ENCODE measurements at regions not wholly inside any gene's neighbourhood (a gene's known extent, or its start where the extent isn't known, plus 50 kb on each side); places are given as distances from the start of the nearest gene placed in this dataset.
"Not testable (repeated sequence)": the region's sequence is repeated elsewhere in the genome, so short reads cannot be mapped to it uniquely, and the experiment has no call there.

GRCh38 chr2:236354973-236355595 is 90.9 kb upstream of the ASB18 start:
- peaks cover 0 to 4% (median 0%) of the 10 kb centered on the region in 3 donors for H3K27me3 ChIP-seq (ENCODE audit: control insufficient read depth in 3 of 3, insufficient read depth in 3 of 3, low read length in 3 of 3)
- H3K36me3 ChIP-seq (ENCODE audit: control insufficient read depth in 3 of 3, insufficient read depth in 3 of 3, low read length in 3 of 3), result no peaks in the 10 kb centered on the region
- H3K27ac ChIP-seq (ENCODE audit: low read depth, low read length), result no peak overlapping the region
- no peaks in the 10 kb centered on the region for H3K9me3 ChIP-seq (ENCODE audit: control insufficient read depth in 3 of 3, low read length in 3 of 3)
- H3K4me3 ChIP-seq (ENCODE audit: low read length in 3 of 3), result no peak overlapping the region
- no peaks in the 10 kb centered on the region for H3K4me1 ChIP-seq (ENCODE audit: control insufficient read depth in 3 of 3, insufficient read depth in 3 of 3, low read length in 3 of 3)
- H3K9ac ChIP-seq (ENCODE audit: low read depth in 1 of 3, low read length in 3 of 3), result no peak overlapping the region

- H3K4me1 ChIP-seq (ENCODE audit: control insufficient read depth in 3 of 3, insufficient read depth in 3 of 3, low read length in 3 of 3), result no peaks in the 10 kb centered on the region
- H3K36me3 ChIP-seq (ENCODE audit: control insufficient read depth in 3 of 3, insufficient read depth in 3 of 3, low read length in 3 of 3), result no peaks in the 10 kb centered on the region
- no peaks in the 10 kb centered on the region for H3K9me3 ChIP-seq (ENCODE audit: control insufficient read depth in 3 of 3, low read length in 3 of 3)
- H3K27me3 ChIP-seq (ENCODE audit: control insufficient read depth in 3 of 3, insufficient read depth in 3 of 3, low read length in 3 of 3), result no peaks in the 10 kb centered on the region
- no peak overlapping the region for H3K9ac ChIP-seq (ENCODE audit: low read depth in 1 of 3, low read length in 3 of 3)
- no peak overlapping the region for H3K27ac ChIP-seq (ENCODE audit: low read depth, low read length)
- H3K4me3 ChIP-seq (ENCODE audit: low read length in 3 of 3), result no peak overlapping the region
Measured at GRCh38 chr2:236355911-236356310, 91.7 kb upstream of the ASB18 start.

GRCh38 chr2:236356321-236356720 is 92.1 kb upstream of the ASB18 start:
- H3K27ac ChIP-seq (ENCODE audit: low read depth, low read length); H3K4me3 ChIP-seq (ENCODE audit: low read length in 3 of 3); H3K9me3 ChIP-seq (ENCODE audit: control insufficient read depth in 3 of 3, low read length in 3 of 3); H3K36me3 ChIP-seq (ENCODE audit: control insufficient read depth in 3 of 3, insufficient read depth in 3 of 3, low read length in 3 of 3); H3K4me1 ChIP-seq (ENCODE audit: control insufficient read depth in 3 of 3, insufficient read depth in 3 of 3, low read length in 3 of 3); H3K9ac ChIP-seq (ENCODE audit: low read depth in 1 of 3, low read length in 3 of 3); H3K27me3 ChIP-seq (ENCODE audit: control insufficient read depth in 3 of 3, insufficient read depth in 3 of 3, low read length in 3 of 3): not testable (repeated sequence)

DNA sequence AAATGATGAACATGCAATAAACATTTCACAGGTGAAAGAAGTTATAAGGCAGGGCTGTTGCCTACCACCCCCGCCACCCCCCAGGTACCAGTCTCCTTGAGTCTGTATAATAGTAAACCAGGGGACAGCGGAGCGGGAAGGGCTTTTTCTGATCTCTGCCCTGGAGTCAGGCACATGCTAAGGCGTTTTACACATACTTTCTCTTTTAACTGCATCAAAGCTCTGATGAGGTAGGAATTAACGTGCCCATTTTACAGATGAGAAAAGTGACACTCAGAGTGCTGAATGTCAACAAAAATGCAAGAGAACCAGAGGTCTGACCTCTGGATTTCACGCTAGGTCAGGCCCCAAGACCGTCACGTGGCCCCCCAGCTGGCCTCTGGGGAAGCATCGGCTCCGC is 94.3 kb upstream of the ASB18 start:
- not testable (repeated sequence) for H3K9me3 ChIP-seq (ENCODE audit: control insufficient read depth in 3 of 3, low read length in 3 of 3); H3K27ac ChIP-seq (ENCODE audit: low read depth, low read length); H3K4me1 ChIP-seq (ENCODE audit: control insufficient read depth in 3 of 3, insufficient read depth in 3 of 3, low read length in 3 of 3); H3K27me3 ChIP-seq (ENCODE audit: control insufficient read depth in 3 of 3, insufficient read depth in 3 of 3, low read length in 3 of 3); H3K36me3 ChIP-seq (ENCODE audit: control insufficient read depth in 3 of 3, insufficient read depth in 3 of 3, low read length in 3 of 3); H3K9ac ChIP-seq (ENCODE audit: low read depth in 1 of 3, low read length in 3 of 3); H3K4me3 ChIP-seq (ENCODE audit: low read length in 3 of 3)

- Histone ChIP-seq H3K27ac (ENCODE audit: low read depth, low read length) (no peak overlapping the region), H3K4me3 (ENCODE audit: low read length in 3 of 3) (no peak overlapping the region), H3K27me3 (ENCODE audit: control insufficient read depth in 3 of 3, insufficient read depth in 3 of 3, low read length in 3 of 3) (peaks cover 3 to 8% (median 5%) of the 10 kb centered on the region in 3 donors), H3K9ac (ENCODE audit: low read depth in 1 of 3, low read length in 3 of 3) (no peak overlapping the region), H3K9me3 (ENCODE audit: control insufficient read depth in 3 of 3, low read length in 3 of 3) (no peaks in the 10 kb centered on the region), H3K36me3 (ENCODE audit: control insufficient read depth in 3 of 3, insufficient read depth in 3 of 3, low read length in 3 of 3) (no peaks in the 10 kb centered on the region), H3K4me1 (ENCODE audit: control insufficient read depth in 3 of 3, insufficient read depth in 3 of 3, low read length in 3 of 3) (no peaks in the 10 kb centered on the region)
Measured at GRCh38 chr2:236359426-236360045, 95.3 kb upstream of the ASB18 start.

DNA sequence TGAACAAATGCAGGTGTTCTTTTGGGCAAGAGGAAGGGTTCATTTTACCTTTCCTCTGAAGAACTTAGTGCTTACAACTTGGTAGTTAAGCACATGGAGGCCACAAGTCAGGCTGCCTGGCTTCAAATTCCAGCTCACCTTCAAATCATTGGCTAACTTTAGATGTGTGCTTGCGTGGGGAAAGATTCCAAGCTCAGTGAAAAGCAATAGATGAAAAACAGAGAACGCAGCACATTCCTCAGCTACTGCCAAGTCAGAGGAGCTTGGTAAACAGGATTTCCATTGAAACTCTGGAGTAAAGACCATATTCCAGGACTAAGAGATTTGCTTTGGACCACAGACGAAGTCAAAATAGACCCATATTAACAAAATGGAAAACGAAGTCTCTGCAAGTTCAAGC is 96.3 kb upstream of the ASB18 start:
- H3K9ac ChIP-seq (ENCODE audit: low read depth in 1 of 3, low read length in 3 of 3), result no peak overlapping the region
- no peak overlapping the region for H3K4me3 ChIP-seq (ENCODE audit: low read length in 3 of 3)
- no peaks in the 10 kb centered on the region for H3K9me3 ChIP-seq (ENCODE audit: control insufficient read depth in 3 of 3, low read length in 3 of 3)
- H3K27me3 ChIP-seq (ENCODE audit: control insufficient read depth in 3 of 3, insufficient read depth in 3 of 3, low read length in 3 of 3), result peaks cover 3 to 8% (median 5%) of the 10 kb centered on the region in 3 donors
- no peak overlapping the region for H3K27ac ChIP-seq (ENCODE audit: low read depth, low read length)
- H3K4me1 ChIP-seq (ENCODE audit: control insufficient read depth in 3 of 3, insufficient read depth in 3 of 3, low read length in 3 of 3), result no peaks in the 10 kb centered on the region
- no peaks in the 10 kb centered on the region for H3K36me3 ChIP-seq (ENCODE audit: control insufficient read depth in 3 of 3, insufficient read depth in 3 of 3, low read length in 3 of 3)

DNA sequence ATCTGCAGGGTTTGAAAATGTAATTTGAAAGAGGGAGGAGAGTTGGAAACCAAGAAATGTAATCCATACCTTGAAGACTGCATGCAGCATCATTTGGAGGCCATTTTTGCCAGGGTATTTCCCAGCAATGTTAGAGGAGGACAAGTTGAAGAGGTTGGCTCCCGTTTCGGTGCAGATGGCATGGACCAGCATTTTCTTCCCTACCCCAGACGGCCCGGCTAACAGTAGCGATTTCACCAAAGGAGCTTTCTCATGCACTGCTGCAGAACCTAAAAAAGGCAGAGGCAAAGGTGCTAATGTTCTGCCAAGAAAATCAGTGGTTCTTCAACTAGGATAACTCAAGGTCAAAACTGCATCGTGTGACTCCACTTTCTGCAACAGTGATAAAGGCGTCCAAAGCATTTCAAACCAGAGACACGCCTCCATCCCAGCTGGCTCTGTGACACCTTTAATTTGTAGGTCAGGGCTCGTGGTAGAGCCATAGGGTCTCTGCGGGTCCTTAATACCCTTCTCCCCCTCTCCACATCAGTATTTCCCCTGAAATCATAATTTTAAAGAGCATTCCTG is 99.6 kb upstream of the ASB18 start:
- Histone ChIP-seq H3K9ac (ENCODE audit: low read depth in 1 of 3, low read length in 3 of 3) (no peak overlapping the region), H3K36me3 (ENCODE audit: control insufficient read depth in 3 of 3, insufficient read depth in 3 of 3, low read length in 3 of 3) (no peaks in the 10 kb centered on the region), H3K4me1 (ENCODE audit: control insufficient read depth in 3 of 3, insufficient read depth in 3 of 3, low read length in 3 of 3) (no peaks in the 10 kb centered on the region), H3K27ac (ENCODE audit: low read depth, low read length) (no peak overlapping the region), H3K9me3 (ENCODE audit: control insufficient read depth in 3 of 3, low read length in 3 of 3) (no peaks in the 10 kb centered on the region), H3K4me3 (ENCODE audit: low read length in 3 of 3) (no peak overlapping the region), H3K27me3 (ENCODE audit: control insufficient read depth in 3 of 3, insufficient read depth in 3 of 3, low read length in 3 of 3) (peaks cover 13 to 22% (median 17%) of the 10 kb centered on the region in 3 donors)

- Histone ChIP-seq H3K4me3 (ENCODE audit: low read length in 3 of 3) (no peak overlapping the region), H3K9me3 (ENCODE audit: control insufficient read depth in 3 of 3, low read length in 3 of 3) (no peaks in the 10 kb centered on the region), H3K27me3 (ENCODE audit: control insufficient read depth in 3 of 3, insufficient read depth in 3 of 3, low read length in 3 of 3) (peaks cover 16 to 31% (median 17%) of the 10 kb centered on the region in 3 donors), H3K4me1 (ENCODE audit: control insufficient read depth in 3 of 3, insufficient read depth in 3 of 3, low read length in 3 of 3) (peaks cover 3 to 7% (median 4%) of the 10 kb centered on the region in 3 donors), H3K27ac (ENCODE audit: low read depth, low read length) (no peak overlapping the region), H3K36me3 (ENCODE audit: control insufficient read depth in 3 of 3, insufficient read depth in 3 of 3, low read length in 3 of 3) (no peaks in the 10 kb centered on the region), H3K9ac (ENCODE audit: low read depth in 1 of 3, low read length in 3 of 3) (no peak overlapping the region)
Measured at GRCh38 chr2:236365258-236366048, 101.2 kb upstream of the ASB18 start.

DNA sequence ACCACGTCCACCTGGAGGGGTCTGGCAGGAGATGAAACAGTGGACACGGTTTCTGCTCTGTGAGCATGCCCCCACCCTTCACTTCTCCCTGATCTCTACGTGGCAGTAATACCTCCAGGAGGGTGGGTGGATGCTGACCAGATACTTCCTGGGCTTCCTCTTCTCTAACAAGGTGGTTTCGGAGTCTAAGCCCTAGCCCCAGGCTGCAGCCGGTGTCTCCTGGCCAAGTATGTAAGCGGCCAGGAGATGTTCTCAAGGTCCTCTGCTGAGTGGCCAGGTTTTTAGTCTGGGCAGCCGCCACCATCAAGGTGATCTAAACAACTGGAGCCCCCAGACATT is 101.8 kb upstream of the ASB18 start:
- H3K4me3 ChIP-seq (ENCODE audit: low read length in 3 of 3), result no peak overlapping the region
- no peaks in the 10 kb centered on the region for H3K36me3 ChIP-seq (ENCODE audit: control insufficient read depth in 3 of 3, insufficient read depth in 3 of 3, low read length in 3 of 3)
- no peak overlapping the region for H3K9ac ChIP-seq (ENCODE audit: low read depth in 1 of 3, low read length in 3 of 3)
- H3K27me3 ChIP-seq (ENCODE audit: control insufficient read depth in 3 of 3, insufficient read depth in 3 of 3, low read length in 3 of 3), result peaks cover 17 to 35% (median 19%) of the 10 kb centered on the region in 3 donors
- H3K9me3 ChIP-seq (ENCODE audit: control insufficient read depth in 3 of 3, low read length in 3 of 3), result no peaks in the 10 kb centered on the region
- no peak overlapping the region for H3K27ac ChIP-seq (ENCODE audit: low read depth, low read length)
- H3K4me1 ChIP-seq (ENCODE audit: control insufficient read depth in 3 of 3, insufficient read depth in 3 of 3, low read length in 3 of 3), result peaks cover 3 to 7% (median 4%) of the 10 kb centered on the region in 3 donors

DNA sequence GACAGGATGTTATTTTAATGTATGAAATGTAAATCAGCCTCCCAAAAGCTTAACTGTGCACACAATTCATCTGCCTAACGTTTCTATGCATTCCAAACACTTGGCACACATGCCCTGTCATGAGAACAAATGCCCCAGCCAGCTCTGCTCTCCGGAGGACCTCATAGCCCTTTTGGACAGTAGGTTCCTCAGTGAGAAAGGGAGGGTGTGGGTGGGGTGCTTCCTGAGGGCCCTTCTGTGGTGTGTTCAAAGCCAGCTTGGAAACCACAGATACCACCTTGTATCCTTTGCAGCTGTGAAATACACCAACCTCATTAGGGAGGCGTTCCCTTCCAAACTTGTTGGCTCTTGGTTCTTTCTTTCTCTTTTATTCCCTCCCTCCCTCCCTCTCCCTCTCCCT is 102.2 kb upstream of the ASB18 start:
- Histone ChIP-seq H3K27me3 (ENCODE audit: control insufficient read depth in 3 of 3, insufficient read depth in 3 of 3, low read length in 3 of 3) (peaks cover 17 to 38% (median 19%) of the 10 kb centered on the region in 3 donors), H3K9me3 (ENCODE audit: control insufficient read depth in 3 of 3, low read length in 3 of 3) (no peaks in the 10 kb centered on the region), H3K4me3 (ENCODE audit: low read length in 3 of 3) (no peak overlapping the region), H3K4me1 (ENCODE audit: control insufficient read depth in 3 of 3, insufficient read depth in 3 of 3, low read length in 3 of 3) (peaks cover 3 to 7% (median 4%) of the 10 kb centered on the region in 3 donors), H3K9ac (ENCODE audit: low read depth in 1 of 3, low read length in 3 of 3) (no peak overlapping the region), H3K36me3 (ENCODE audit: control insufficient read depth in 3 of 3, insufficient read depth in 3 of 3, low read length in 3 of 3) (no peaks in the 10 kb centered on the region), H3K27ac (ENCODE audit: low read depth, low read length) (no peak overlapping the region)
